ENCODE measurements at regions not wholly inside any gene's neighbourhood (a gene's known extent, or its start where the extent isn't known, plus 50 kb on each side); places are given as distances from the start of the nearest gene placed in this dataset.
A peak's percentile ranks its signal among the peaks of the same experiment; 100 is the strongest.

- no peaks in the 10 kb centered on the region for H3K4me1 Mint-ChIP-seq
- H3K36me3 Mint-ChIP-seq (ENCODE audit: low read depth), result no peaks in the 10 kb centered on the region
- H3K9me3 Mint-ChIP-seq, result peaks cover 4% of the 10 kb centered on the region
- no peak overlapping the region for H3K27ac Mint-ChIP-seq
- TF ChIP-seq CTCF (IDR thresholded peaks at IDR 0.05; ENCODE audit: unreplicated experiment in 3 of 3), result no peak
- H3K27me3 Mint-ChIP-seq (ENCODE audit: low read depth), result peaks cover 11% of the 10 kb centered on the region
- H3K4me3 Mint-ChIP-seq, result no peak overlapping the region
These were observed 788.4 kb downstream of the TLE4 start for GRCh38 chr9:80359941-80360881.

- H3K4me1 Mint-ChIP-seq, result no peaks in the 10 kb centered on the region
- no peaks in the 10 kb centered on the region for H3K36me3 Mint-ChIP-seq (ENCODE audit: low read depth)
- H3K27me3 Mint-ChIP-seq (ENCODE audit: low read depth), result peaks cover 11% of the 10 kb centered on the region
- no peaks in the 10 kb centered on the region for H3K9me3 Mint-ChIP-seq
- TF ChIP-seq CTCF (IDR thresholded peaks at IDR 0.05; ENCODE audit: unreplicated experiment in 3 of 3), result no peak
- H3K4me3 Mint-ChIP-seq, result no peak overlapping the region
- no peak overlapping the region for H3K27ac Mint-ChIP-seq
These were observed 787.5 kb downstream of the TLE4 start for GRCh38 chr9:80359291-80359690.

DNA sequence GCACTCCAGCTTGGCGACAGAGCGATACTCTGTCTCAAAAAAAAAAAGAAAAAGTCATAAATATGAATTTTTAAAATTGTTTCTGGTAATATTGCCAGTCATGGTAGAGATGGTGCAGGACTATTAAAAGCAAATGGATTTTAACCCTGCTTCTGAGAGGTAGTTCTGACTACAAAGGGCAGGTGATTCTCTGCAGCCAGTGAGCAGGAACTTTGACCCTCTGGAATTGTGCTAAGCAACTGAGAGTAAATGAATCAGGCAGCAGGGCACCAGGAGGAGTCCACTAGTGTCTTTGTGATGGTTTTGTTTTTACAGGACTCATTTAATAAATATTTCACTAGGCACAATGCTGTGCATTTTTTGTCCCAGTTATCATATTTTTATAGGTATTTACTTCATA, 781.2 kb downstream of the TLE4 start:
- peaks cover 3% of the 10 kb centered on the region for H3K9me3 Mint-ChIP-seq
- no peak for TF ChIP-seq CTCF (IDR thresholded peaks at IDR 0.05; ENCODE audit: unreplicated experiment in 3 of 3)

GRCh38 chr9:80351612-80352011, 779.8 kb downstream of the TLE4 start:
- TF ChIP-seq CTCF (IDR thresholded peaks at IDR 0.05; ENCODE audit: unreplicated experiment in 3 of 3), result no peak
- H3K27ac Mint-ChIP-seq, result peak overlapping the region in 1 of 3 experiments; percentile 24
- no peaks in the 10 kb centered on the region for H3K4me1 Mint-ChIP-seq
- no peak overlapping the region for H3K4me3 Mint-ChIP-seq
- H3K9me3 Mint-ChIP-seq, result peaks cover 8% of the 10 kb centered on the region
- no peaks in the 10 kb centered on the region for H3K36me3 Mint-ChIP-seq (ENCODE audit: low read depth)
- H3K27me3 Mint-ChIP-seq (ENCODE audit: low read depth), result no peaks in the 10 kb centered on the region

More for the DNA sequence above, 781.2 kb downstream of the TLE4 start:
- Mint-ChIP-seq H3K27ac (no peak overlapping the region), H3K27me3 (ENCODE audit: low read depth) (peaks cover 6% of the 10 kb centered on the region), H3K4me1 (no peaks in the 10 kb centered on the region), H3K4me3 (no peak overlapping the region), H3K36me3 (ENCODE audit: low read depth) (no peaks in the 10 kb centered on the region)

- H3K36me3 Mint-ChIP-seq (ENCODE audit: low read depth), result peaks cover 4% of the 10 kb centered on the region
- peaks cover 16% of the 10 kb centered on the region for H3K9me3 Mint-ChIP-seq
- peaks cover 6% of the 10 kb centered on the region for H3K4me1 Mint-ChIP-seq
These were observed 754.3 kb downstream of the TLE4 start for GRCh38 chr9:80326105-80326504.

More at GRCh38 chr9:80326105-80326504, 754.3 kb downstream of the TLE4 start:
- no peak for TF ChIP-seq CTCF (IDR thresholded peaks at IDR 0.05; ENCODE audit: unreplicated experiment in 3 of 3)
- no peak overlapping the region for H3K4me3 Mint-ChIP-seq
- no peak overlapping the region for H3K27ac Mint-ChIP-seq
- no peaks in the 10 kb centered on the region for H3K27me3 Mint-ChIP-seq (ENCODE audit: low read depth)
